ENCODE measurements at regions not wholly inside any gene's neighbourhood (a gene's known extent, or its start where the extent isn't known, plus 50 kb on each side); places are given as distances from the start of the nearest gene placed in this dataset.

DNA sequence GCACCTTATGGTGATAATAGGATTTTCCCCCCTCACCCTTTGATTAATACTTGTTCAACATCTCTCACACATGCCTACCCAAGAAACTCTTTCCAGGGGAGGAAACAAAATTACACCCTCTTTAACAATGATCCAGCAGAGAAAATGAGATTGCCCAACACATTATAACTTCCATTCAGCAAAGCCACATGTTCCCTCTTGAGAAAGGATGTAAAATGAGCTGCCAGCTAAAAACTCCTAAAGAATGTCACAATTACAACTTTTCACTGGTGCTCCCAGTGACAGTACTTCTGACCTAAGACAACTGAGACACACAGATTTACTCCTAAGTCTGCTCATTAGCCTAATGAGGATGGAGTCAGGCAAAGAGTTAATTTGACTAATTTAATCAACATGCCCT is 621.4 kb downstream of the DIAPH3 start:
- H3K79me1 ChIP-seq (ENCODE audit: insufficient read depth, low read depth, low read length, poor library complexity, severe bottlenecking) = no peaks in the 10 kb centered on the region
- H3K56ac ChIP-seq (ENCODE audit: insufficient read length, low read depth, low read length) = no peak overlapping the region
- no peak overlapping the region for H3K4me2 ChIP-seq (ENCODE audit: insufficient read depth, insufficient read length, low read length)
- H3K27me3 ChIP-seq (ENCODE audit: insufficient read depth, low read length) = no peaks in the 10 kb centered on the region
- no peak overlapping the region for H3K4ac ChIP-seq (ENCODE audit: low read depth, low read length)
- H4K8ac ChIP-seq (replicated peaks; ENCODE audit: insufficient read length, low read depth, low read length) = no peak overlapping the region
- H2BK20ac ChIP-seq (ENCODE audit: low read depth, low read length, poor library complexity, severe bottlenecking) = no peak overlapping the region
- DNase-seq = no peak
- H3K14ac ChIP-seq (ENCODE audit: insufficient read depth, low read length) = no peak overlapping the region
- H3K9me3 Mint-ChIP-seq = peaks cover 0 to 2% of the 10 kb centered on the region in 2 experiments; a peak in 2 of 5 replicates
- no peak overlapping the region for H2BK15ac ChIP-seq (ENCODE audit: low read depth, low read length)
- H2BK12ac ChIP-seq (ENCODE audit: insufficient read length, low read depth, low read length) = no peak overlapping the region
- H3K23ac ChIP-seq (ENCODE audit: insufficient read length, low read depth, low read length) = no peak overlapping the region
- no peaks in the 10 kb centered on the region for H3K27me3 Mint-ChIP-seq (ENCODE audit: low read depth)
- peaks cover 19 to 24% of the 10 kb centered on the region in 2 experiments for H3K4me1 Mint-ChIP-seq
- H2BK5ac ChIP-seq (ENCODE audit: insufficient read length, low read length) = no peak overlapping the region
- no peak overlapping the region for H2AFZ ChIP-seq (ENCODE audit: low read length)
- H2AK5ac ChIP-seq (ENCODE audit: insufficient read length, low read length) = no peak overlapping the region
- H2BK120ac ChIP-seq (ENCODE audit: low read depth, low read length, poor library complexity, severe bottlenecking) = no peak overlapping the region
- H3K18ac ChIP-seq (ENCODE audit: insufficient read length, low read depth, low read length) = no peak overlapping the region
- H3K9me3 ChIP-seq (ENCODE audit: control insufficient read depth, low read depth, low read length) = no peaks in the 10 kb centered on the region
- TF ChIP-seq, protein P1, sequence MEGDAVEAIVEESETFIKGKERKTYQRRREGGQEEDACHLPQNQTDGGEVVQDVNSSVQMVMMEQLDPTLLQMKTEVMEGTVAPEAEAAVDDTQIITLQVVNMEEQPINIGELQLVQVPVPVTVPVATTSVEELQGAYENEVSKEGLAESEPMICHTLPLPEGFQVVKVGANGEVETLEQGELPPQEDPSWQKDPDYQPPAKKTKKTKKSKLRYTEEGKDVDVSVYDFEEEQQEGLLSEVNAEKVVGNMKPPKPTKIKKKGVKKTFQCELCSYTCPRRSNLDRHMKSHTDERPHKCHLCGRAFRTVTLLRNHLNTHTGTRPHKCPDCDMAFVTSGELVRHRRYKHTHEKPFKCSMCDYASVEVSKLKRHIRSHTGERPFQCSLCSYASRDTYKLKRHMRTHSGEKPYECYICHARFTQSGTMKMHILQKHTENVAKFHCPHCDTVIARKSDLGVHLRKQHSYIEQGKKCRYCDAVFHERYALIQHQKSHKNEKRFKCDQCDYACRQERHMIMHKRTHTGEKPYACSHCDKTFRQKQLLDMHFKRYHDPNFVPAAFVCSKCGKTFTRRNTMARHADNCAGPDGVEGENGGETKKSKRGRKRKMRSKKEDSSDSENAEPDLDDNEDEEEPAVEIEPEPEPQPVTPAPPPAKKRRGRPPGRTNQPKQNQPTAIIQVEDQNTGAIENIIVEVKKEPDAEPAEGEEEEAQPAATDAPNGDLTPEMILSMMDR (conservative IDR thresholded peaks at IDR 0.05) = no peak
- H3K4me1 ChIP-seq (ENCODE audit: insufficient read depth, low read length) = peaks cover 10% of the 10 kb centered on the region
- no peak overlapping the region; a peak in 1 of 7 replicates for H3K27ac Mint-ChIP-seq
- H3K36me3 Mint-ChIP-seq (ENCODE audit: insufficient read depth in 1 of 3, low read depth in 3 of 3) = peaks cover 0 to 2% (median 0%) of the 10 kb centered on the region in 3 experiments; a peak in 2 of 7 replicates
- H3K4me3 Mint-ChIP-seq = no peak overlapping the region
- H4K91ac ChIP-seq (ENCODE audit: insufficient read length, low read depth, low read length) = no peak overlapping the region
- H3K27ac ChIP-seq (ENCODE audit: insufficient read length, low read depth, low read length) = no peak overlapping the region
- no peaks in the 10 kb centered on the region for H3K23me2 ChIP-seq (ENCODE audit: insufficient read length, low read depth, low read length, poor library complexity, severe bottlenecking)
- H4K5ac ChIP-seq (ENCODE audit: insufficient read length, low read depth, low read length) = no peak overlapping the region
- H3K9ac ChIP-seq (ENCODE audit: extremely low read depth, insufficient read length, low read length) = no peak overlapping the region
- no peaks in the 10 kb centered on the region for H3K79me2 ChIP-seq (ENCODE audit: insufficient read depth, low read length)
- H3T11ph ChIP-seq (ENCODE audit: low read length) = no peak overlapping the region
- no peaks in the 10 kb centered on the region for H4K20me1 ChIP-seq (ENCODE audit: control insufficient read depth, insufficient read depth, insufficient read length)
